Neural progenitor cell (in vitro differentiated cells): ENCODE measurements at regions not wholly inside any gene's neighbourhood (a gene's known extent, or its start where the extent isn't known, plus 50 kb on each side); places are given as distances from the start of the nearest gene placed in this dataset.

Experiments used
- EZH2phosphoT487 ChIP-seq: fragments of 200-600 bp; sonication (generic); IDR thresholded peaks from 2 replicates; pipeline ENCODE4 v1.6.1; 2017; ENCODE audit warnings: antibody characterized with exemption
- TF ChIP-seq, protein P1 (sequence below): fragments of 200-600 bp; sonication (generic); IDR thresholded peaks from 2 replicates; pipeline ENCODE4 v1.5.1; 2017; ENCODE audit warnings: antibody characterized with exemption, mild to moderate bottlenecking

DNA sequence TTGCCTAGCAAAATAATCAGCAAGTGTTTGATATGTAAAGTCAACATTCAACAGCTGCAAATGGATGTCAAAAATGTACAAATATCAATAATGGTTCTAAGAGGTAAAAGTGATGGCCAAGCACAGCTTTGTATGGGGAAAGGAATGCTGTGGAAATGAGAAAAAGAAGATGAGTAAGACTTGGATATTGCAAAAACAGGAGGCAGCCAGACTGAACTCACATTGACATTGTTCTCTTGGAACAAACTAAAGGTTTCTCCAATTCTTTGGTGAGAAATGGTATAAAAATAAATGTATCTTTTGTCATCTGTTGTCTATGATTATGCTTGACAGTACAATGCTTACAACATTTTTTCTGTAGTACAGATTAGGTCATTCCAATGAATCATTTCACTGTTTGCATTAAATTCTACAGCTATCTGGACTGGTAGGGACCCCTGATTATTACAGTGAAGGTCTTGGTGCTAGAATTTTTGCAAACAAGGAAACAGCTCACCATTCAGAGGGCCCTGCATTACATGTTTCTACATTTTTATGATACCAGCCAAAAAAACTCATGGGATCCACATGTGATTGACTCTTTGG, 465.7 kb downstream of the NOVA1 start:
- TF ChIP-seq, protein P1, sequence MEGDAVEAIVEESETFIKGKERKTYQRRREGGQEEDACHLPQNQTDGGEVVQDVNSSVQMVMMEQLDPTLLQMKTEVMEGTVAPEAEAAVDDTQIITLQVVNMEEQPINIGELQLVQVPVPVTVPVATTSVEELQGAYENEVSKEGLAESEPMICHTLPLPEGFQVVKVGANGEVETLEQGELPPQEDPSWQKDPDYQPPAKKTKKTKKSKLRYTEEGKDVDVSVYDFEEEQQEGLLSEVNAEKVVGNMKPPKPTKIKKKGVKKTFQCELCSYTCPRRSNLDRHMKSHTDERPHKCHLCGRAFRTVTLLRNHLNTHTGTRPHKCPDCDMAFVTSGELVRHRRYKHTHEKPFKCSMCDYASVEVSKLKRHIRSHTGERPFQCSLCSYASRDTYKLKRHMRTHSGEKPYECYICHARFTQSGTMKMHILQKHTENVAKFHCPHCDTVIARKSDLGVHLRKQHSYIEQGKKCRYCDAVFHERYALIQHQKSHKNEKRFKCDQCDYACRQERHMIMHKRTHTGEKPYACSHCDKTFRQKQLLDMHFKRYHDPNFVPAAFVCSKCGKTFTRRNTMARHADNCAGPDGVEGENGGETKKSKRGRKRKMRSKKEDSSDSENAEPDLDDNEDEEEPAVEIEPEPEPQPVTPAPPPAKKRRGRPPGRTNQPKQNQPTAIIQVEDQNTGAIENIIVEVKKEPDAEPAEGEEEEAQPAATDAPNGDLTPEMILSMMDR, result no peak
- TF ChIP-seq EZH2phosphoT487, result no peak
